Stomach (tissue), 4 donors: ENCODE measurements at regions not wholly inside any gene's neighbourhood (a gene's known extent, or its start where the extent isn't known, plus 50 kb on each side); places are given as distances from the start of the nearest gene placed in this dataset.

Experiments used
- CTCF ChIP-seq, 7 experiments: fragments of 450-650 bp in 4 of 7; fragments of 200-600 bp in 3 of 7; sonication (generic) in 3 of 7; IDR thresholded peaks; one replicate each; pipeline ENCODE4 v1.5.1; 2016 to 2019; ENCODE audit warnings: antibody characterized with exemption in 7 of 7, control low read depth in 2 of 7, mild to moderate bottlenecking in 1 of 7
- EP300 ChIP-seq: sonication (generic); formaldehyde crosslinking; IDR thresholded peaks from one replicate; pipeline ENCODE4 v1.6.1; 2017; ENCODE audit warnings: antibody characterized with exemption
- POLR2A ChIP-seq, 4 donors: fragments of 450-650 bp; IDR thresholded peaks; one replicate each; pipeline ENCODE4 v1.6.1; 2016; ENCODE audit warnings: antibody characterized with exemption in 4 of 4, control low read depth in 2 of 4, mild to moderate bottlenecking in 1 of 4, moderate library complexity in 1 of 4
- POLR2AphosphoS5 ChIP-seq, 3 donors: sonication (generic); formaldehyde crosslinking; IDR thresholded peaks; one replicate each; pipeline ENCODE4 v1.6.1; 2016; ENCODE audit warnings: antibody characterized with exemption in 3 of 3

DNA sequence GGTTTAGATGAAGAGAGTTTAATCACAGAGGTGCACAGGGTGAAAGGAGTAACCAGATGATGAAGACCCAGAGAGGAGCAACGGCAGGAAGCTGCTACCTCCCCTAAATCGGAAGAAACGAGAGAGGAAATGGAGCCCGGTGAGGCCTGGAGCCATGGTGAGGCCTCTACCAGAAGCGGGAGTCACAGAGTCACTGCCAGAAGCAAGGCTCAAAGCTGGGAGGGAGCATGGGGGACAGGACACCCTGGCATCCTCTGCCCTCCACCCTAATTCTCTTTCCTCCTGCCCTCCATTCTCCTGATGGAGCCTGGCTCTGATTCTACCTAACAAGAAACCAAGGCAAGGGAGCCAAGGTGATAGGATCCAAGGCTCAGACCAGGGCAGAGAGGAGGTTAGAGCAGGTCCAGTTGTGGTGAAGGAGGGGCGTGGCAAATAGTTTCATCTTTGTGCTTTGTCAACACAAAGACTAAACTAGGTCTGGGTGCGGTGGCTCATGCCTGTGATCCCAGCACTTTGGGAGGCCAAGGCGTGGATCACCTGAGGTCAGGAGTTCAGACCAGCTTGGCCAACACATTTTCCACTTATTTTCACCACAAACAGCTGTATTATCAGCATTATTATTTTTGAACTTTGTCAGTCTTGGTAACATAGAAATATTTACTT is 134.4 kb upstream of the RAI14 start:
- TF ChIP-seq CTCF (IDR thresholded peaks at IDR 0.05) (no peak), EP300 (no peak), POLR2AphosphoS5 (IDR thresholded peaks at IDR 0.05) (no peak), POLR2A (IDR thresholded peaks at IDR 0.05) (no peak)
